IMR-90 (cell line): ENCODE measurements at regions not wholly inside any gene's neighbourhood (a gene's known extent, or its start where the extent isn't known, plus 50 kb on each side); places are given as distances from the start of the nearest gene placed in this dataset.

Experiments
- ATAC-seq: fragments of 200-7000 bp; cut with Tn5 transposase; 2 replicates; pipeline ENCODE4 v1.9.1; 2020; ENCODE audit warnings: low read depth, mild to moderate bottlenecking, moderate library complexity
- BruUV-seq: library from RNA; stranded (reverse); fragments of 400-500 nt; replicated peaks from 2 replicates; lab custom pipeline; 2021; lab: Mats Ljungman, UMichigan
- CTCF ChIA-PET: fragments of 300-600 bp; formaldehyde crosslinking; extraction: SDS; loops from one replicate; lab custom pipeline; 2021; ENCODE audit warnings: antibody characterized with exemption; lab: Yijun Ruan, JAX
- POLR2A ChIA-PET: fragments of 300-600 bp; sonication (Branson Sonifier 250); formaldehyde crosslinking; loops from one replicate; lab custom pipeline; 2022; ENCODE audit warnings: antibody characterized with exemption; ENCODE audit not compliant: unreplicated experiment; lab: Charles Lee
- DNase-seq: peaks from one replicate; pipeline ENCODE4 v3.0.0; 2013
- H2AFZ ChIP-seq: replicated peaks from 2 replicates; pipeline ENCODE3; 2013; ENCODE audit warnings: low read length, mild to moderate bottlenecking; ENCODE audit not compliant: poor library complexity
- H2AK5ac ChIP-seq: 2 replicates; pipeline ENCODE4 v1.6.1; 2013; ENCODE audit warnings: low read depth, low read length, inconsistent platforms
- H2AK9ac ChIP-seq: replicated peaks from 2 replicates; pipeline ENCODE3; 2013; ENCODE audit warnings: mild to moderate bottlenecking, low read depth, low read length, moderate library complexity; ENCODE audit not compliant: poor library complexity
- H2BK120ac ChIP-seq: 2 replicates; pipeline ENCODE4 v1.6.1; 2013; ENCODE audit warnings: low read depth, low read length, inconsistent platforms
- H2BK15ac ChIP-seq: 3 replicates; pipeline ENCODE4 v1.6.1; 2013; ENCODE audit warnings: low read depth, low read length, inconsistent platforms
- H2BK20ac ChIP-seq: 2 replicates; pipeline ENCODE4 v1.6.1; 2013; ENCODE audit warnings: low read depth, mild to moderate bottlenecking, inconsistent platforms, low read length, moderate library complexity
- H2BK5ac ChIP-seq: 2 replicates; pipeline ENCODE4 v1.6.1; 2013; ENCODE audit warnings: mild to moderate bottlenecking, low read depth, low read length, inconsistent platforms; ENCODE audit not compliant: poor library complexity, severe bottlenecking
- H3K14ac ChIP-seq: replicated peaks from 2 replicates; pipeline ENCODE4 v1.6.1; 2013; ENCODE audit warnings: low read depth, low read length, inconsistent platforms
- H3K18ac ChIP-seq: 2 replicates; pipeline ENCODE4 v1.6.1; 2013; ENCODE audit warnings: low read depth, low read length, control low read depth
- H3K23ac ChIP-seq: 2 replicates; pipeline ENCODE4 v1.6.1; 2013; ENCODE audit warnings: low read depth, low read length, inconsistent platforms
- H3K27ac ChIP-seq: 2 replicates; pipeline ENCODE4 v1.5.1; 2013; ENCODE audit warnings: mild to moderate bottlenecking, control low read depth, low read length; ENCODE audit not compliant: insufficient read depth
- H3K27me3 ChIP-seq: 2 replicates; pipeline ENCODE4 v1.6.1; 2013; ENCODE audit warnings: low read length; ENCODE audit not compliant: control insufficient read depth, insufficient read depth
- H3K36me3 ChIP-seq: 2 replicates; pipeline ENCODE4 v1.6.1; 2013; ENCODE audit warnings: low read length, mixed read lengths; ENCODE audit not compliant: control insufficient read depth, insufficient read depth
- H3K4ac ChIP-seq: 2 replicates; pipeline ENCODE4 v1.6.1; 2013; ENCODE audit warnings: low read depth, low read length, inconsistent platforms
- H3K4me1 ChIP-seq: 2 replicates; pipeline ENCODE4 v1.6.1; 2013; ENCODE audit warnings: low read length, mixed read lengths; ENCODE audit not compliant: control insufficient read depth, insufficient read depth
- H3K4me2 ChIP-seq: 2 replicates; pipeline ENCODE4 v1.6.1; 2013; ENCODE audit warnings: low read depth, mild to moderate bottlenecking, control low read depth, low read length, moderate library complexity
- H3K4me3 ChIP-seq: 2 replicates; pipeline ENCODE4 v1.5.1; 2013; ENCODE audit warnings: low read depth, mild to moderate bottlenecking, control low read depth, low read length, moderate library complexity; ENCODE audit not compliant: insufficient read depth
- H3K56ac ChIP-seq: 2 replicates; pipeline ENCODE4 v1.6.1; 2013; ENCODE audit warnings: low read length, inconsistent platforms; ENCODE audit not compliant: insufficient read depth; ENCODE audit errors: extremely low read depth
- H3K79me1 ChIP-seq, 2 experiments: 2 replicates each; pipeline ENCODE4 v1.6.1; 2013; ENCODE audit warnings: low read length in 2 of 2, inconsistent platforms in 1 of 2, low read depth in 1 of 2
- H3K9ac ChIP-seq: 2 replicates; pipeline ENCODE4 v1.6.1; 2013; ENCODE audit warnings: low read depth, low read length, control low read depth
- H3K9me1 ChIP-seq: 2 replicates; pipeline ENCODE4 v1.6.1; 2013; ENCODE audit warnings: low read length, inconsistent platforms; ENCODE audit not compliant: insufficient read depth
- H3K9me3 ChIP-seq: 2 replicates; pipeline ENCODE4 v1.6.1; 2013; ENCODE audit warnings: low read length; ENCODE audit not compliant: control insufficient read depth, insufficient read depth
- H4K20me1 ChIP-seq: 2 replicates; pipeline ENCODE4 v1.6.1; 2013; ENCODE audit warnings: low read length, inconsistent platforms; ENCODE audit not compliant: insufficient read depth
- H4K5ac ChIP-seq: 2 replicates; pipeline ENCODE4 v1.6.1; 2013; ENCODE audit warnings: mild to moderate bottlenecking, low read depth, low read length, control low read depth
- H4K8ac ChIP-seq, 2 experiments: 2 replicates each; pipeline ENCODE4 v1.6.1; 2013; ENCODE audit warnings: low read depth in 2 of 2, low read length in 2 of 2, control low read depth in 1 of 2, inconsistent platforms in 1 of 2
- H4K91ac ChIP-seq: 2 replicates; pipeline ENCODE4 v1.6.1; 2013; ENCODE audit warnings: low read depth, low read length, inconsistent platforms; ENCODE audit not compliant: insufficient read depth
- BHLHE40 ChIP-seq: fragments of 150-350 bp; IDR thresholded peaks from 2 replicates; pipeline ENCODE4 v1.6.1; 2016; ENCODE audit warnings: mild to moderate bottlenecking, low read depth, low read length
- CEBPB ChIP-seq: IDR thresholded peaks from 2 replicates; pipeline ENCODE4 v1.6.1; 2012; ENCODE audit warnings: low read depth, low read length, improper control_type of control experiment
- MXI1 ChIP-seq: IDR thresholded peaks from 2 replicates; pipeline ENCODE4 v1.6.1; 2012; ENCODE audit warnings: low read depth, mild to moderate bottlenecking, low read length, moderate library complexity, borderline replicate concordance
- NFE2L2 ChIP-seq: fragments of 150-350 bp; IDR thresholded peaks from 2 replicates; pipeline ENCODE4 v1.6.1; 2016; ENCODE audit warnings: low read depth, mild to moderate bottlenecking, low read length
- dilution Hi-C: fragments of 300-500 bp; cut with HindIII; formaldehyde crosslinking; loops from one replicate; pipeline ENCODE4 v1.14.3; 2018; ENCODE audit warnings: low sequenced_read_pairs; ENCODE audit not compliant: unreplicated experiment
- in situ Hi-C: fragments of 300-500 bp; cut with MboI; formaldehyde crosslinking; loops from 3 replicates; pipeline ENCODE4 v1.14.3; 2019; ENCODE audit warnings: low sequenced_read_pairs, inconsistent platforms, mixed read lengths
- intact Hi-C: fragments of 100-400 bp; cut with micrococcal nuclease; formaldehyde crosslinking; loops from 2 replicates; pipeline ENCODE4 v1.10.0; 2022
- TF ChIP-seq, protein P1 (sequence below): fragments of 150-350 bp; IDR thresholded peaks from 2 replicates; pipeline ENCODE4 v1.6.1; 2016; ENCODE audit warnings: low read depth, mild to moderate bottlenecking, low read length, moderate library complexity, borderline replicate concordance
- TF ChIP-seq, protein P2 (sequence below): fragments of 150-350 bp; IDR thresholded peaks from 2 replicates; pipeline ENCODE4 v1.6.1; 2017; ENCODE audit warnings: mild to moderate bottlenecking, antibody characterized with exemption, low read length, low read depth

DNA sequence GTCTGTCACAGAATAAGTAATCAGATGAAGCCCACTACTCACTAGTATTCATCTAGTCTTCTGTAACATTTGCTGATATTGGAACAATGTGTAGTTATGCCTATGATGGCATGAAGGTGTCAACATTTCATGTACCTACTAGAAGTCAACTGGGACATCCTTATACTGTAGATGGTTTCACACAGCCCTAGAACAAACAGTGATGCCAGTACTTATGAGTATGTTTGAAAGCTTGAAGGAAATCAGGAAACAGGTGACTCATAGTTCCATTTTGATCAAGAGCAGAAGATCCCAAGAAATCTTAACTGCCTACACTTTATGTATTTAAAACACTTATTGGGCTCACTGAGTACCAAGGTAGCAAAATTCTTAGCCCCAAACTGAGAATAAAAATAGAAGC is 1519.6 kb downstream of the REEP3 start:
- no peak for TF ChIP-seq CEBPB
- no peak for TF ChIP-seq BHLHE40
- TF ChIP-seq, protein P1, sequence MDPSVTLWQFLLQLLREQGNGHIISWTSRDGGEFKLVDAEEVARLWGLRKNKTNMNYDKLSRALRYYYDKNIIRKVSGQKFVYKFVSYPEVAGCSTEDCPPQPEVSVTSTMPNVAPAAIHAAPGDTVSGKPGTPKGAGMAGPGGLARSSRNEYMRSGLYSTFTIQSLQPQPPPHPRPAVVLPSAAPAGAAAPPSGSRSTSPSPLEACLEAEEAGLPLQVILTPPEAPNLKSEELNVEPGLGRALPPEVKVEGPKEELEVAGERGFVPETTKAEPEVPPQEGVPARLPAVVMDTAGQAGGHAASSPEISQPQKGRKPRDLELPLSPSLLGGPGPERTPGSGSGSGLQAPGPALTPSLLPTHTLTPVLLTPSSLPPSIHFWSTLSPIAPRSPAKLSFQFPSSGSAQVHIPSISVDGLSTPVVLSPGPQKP, result no peak
- no peak for TF ChIP-seq MXI1
- TF ChIP-seq NFE2L2, result no peak
- TF ChIP-seq, protein P2, sequence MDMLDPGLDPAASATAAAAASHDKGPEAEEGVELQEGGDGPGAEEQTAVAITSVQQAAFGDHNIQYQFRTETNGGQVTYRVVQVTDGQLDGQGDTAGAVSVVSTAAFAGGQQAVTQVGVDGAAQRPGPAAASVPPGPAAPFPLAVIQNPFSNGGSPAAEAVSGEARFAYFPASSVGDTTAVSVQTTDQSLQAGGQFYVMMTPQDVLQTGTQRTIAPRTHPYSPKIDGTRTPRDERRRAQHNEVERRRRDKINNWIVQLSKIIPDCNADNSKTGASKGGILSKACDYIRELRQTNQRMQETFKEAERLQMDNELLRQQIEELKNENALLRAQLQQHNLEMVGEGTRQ, result no peak
- H2BK15ac ChIP-seq, result no peak overlapping the region
- H4K5ac ChIP-seq, result no peak overlapping the region
- H3K9me1 ChIP-seq, result no peaks in the 10 kb centered on the region
- no peak overlapping the region for H3K4ac ChIP-seq
- H3K23ac ChIP-seq, result no peak overlapping the region
- no TSS peak for BruUV-seq
- no peak overlapping the region for H3K4me3 ChIP-seq
- in situ Hi-C loops, result no loop called here
- no peak overlapping the region for H3K4me2 ChIP-seq
- no peak overlapping the region for H2AK5ac ChIP-seq
- H3K18ac ChIP-seq, result no peak overlapping the region
- no peak overlapping the region for H2BK120ac ChIP-seq
- H3K9ac ChIP-seq, result no peak overlapping the region
- H3K14ac ChIP-seq, result no peak overlapping the region
- H3K79me1 ChIP-seq, result no peaks in the 10 kb centered on the region
- DNase-seq, result no peak
- no peak overlapping the region for H2AFZ ChIP-seq
- no peak overlapping the region for H2BK5ac ChIP-seq
- H3K56ac ChIP-seq, result no peak overlapping the region
- ChIA-PET POLR2A (no interaction called here), CTCF (no interaction called here)
- no peaks in the 10 kb centered on the region for H3K36me3 ChIP-seq
- ATAC-seq, result no peak
- no peak overlapping the region for H2AK9ac ChIP-seq
- H3K9me3 ChIP-seq, result peaks cover 6% of the 10 kb centered on the region; the same call in 1 of the 2 replicates
- intact Hi-C loops, result no loop called here
- H2BK20ac ChIP-seq, result no peak overlapping the region
- H3K27ac ChIP-seq, result no peak overlapping the region
- H4K91ac ChIP-seq, result no peak overlapping the region
- no peaks in the 10 kb centered on the region for H4K20me1 ChIP-seq
- no peak overlapping the region for H4K8ac ChIP-seq
- H3K4me1 ChIP-seq, result no peaks in the 10 kb centered on the region
- H3K27me3 ChIP-seq, result no peaks in the 10 kb centered on the region
- dilution Hi-C loops, result no loop called here
